Glutamatergic neuron (in vitro differentiated cells): ENCODE measurements at regions not wholly inside any gene's neighbourhood (a gene's known extent, or its start where the extent isn't known, plus 50 kb on each side); places are given as distances from the start of the nearest gene placed in this dataset.

Experiments used
- DNase-seq: peaks from one replicate; pipeline ENCODE4 v3.0.0; 2022
- H3K27ac Mint-ChIP-seq: one replicate; pipeline ENCODE4 v1.8.0; 2020; ENCODE audit warnings: mild to moderate bottlenecking, mixed read lengths, inconsistent platforms; ENCODE audit not compliant: unreplicated experiment
- H3K27me3 Mint-ChIP-seq: one replicate; pipeline ENCODE4 v1.8.0; 2020; ENCODE audit warnings: mild to moderate bottlenecking, moderate library complexity, mixed read lengths, inconsistent platforms; ENCODE audit not compliant: unreplicated experiment
- H3K36me3 Mint-ChIP-seq: one replicate; pipeline ENCODE4 v1.8.0; 2020; ENCODE audit warnings: mild to moderate bottlenecking, mixed read lengths, inconsistent platforms; ENCODE audit not compliant: unreplicated experiment
- H3K4me1 Mint-ChIP-seq: one replicate; pipeline ENCODE4 v1.8.0; 2020; ENCODE audit warnings: mild to moderate bottlenecking, low read depth, mixed read lengths, inconsistent platforms; ENCODE audit not compliant: unreplicated experiment
- H3K4me3 Mint-ChIP-seq: one replicate; pipeline ENCODE4 v1.8.0; 2020; ENCODE audit warnings: mild to moderate bottlenecking, mixed read lengths, inconsistent platforms; ENCODE audit not compliant: unreplicated experiment
- H3K9me3 Mint-ChIP-seq: one replicate; pipeline ENCODE4 v1.8.0; 2020; ENCODE audit warnings: mild to moderate bottlenecking, moderate library complexity, mixed read lengths, inconsistent platforms; ENCODE audit not compliant: unreplicated experiment
- TF ChIP-seq, protein P1 (sequence below): fragments of 200-600 bp; sonication (generic); IDR thresholded peaks from one replicate; pipeline ENCODE4 v1.5.0; 2021; ENCODE audit not compliant: partially characterized antibody, unreplicated experiment

DNA sequence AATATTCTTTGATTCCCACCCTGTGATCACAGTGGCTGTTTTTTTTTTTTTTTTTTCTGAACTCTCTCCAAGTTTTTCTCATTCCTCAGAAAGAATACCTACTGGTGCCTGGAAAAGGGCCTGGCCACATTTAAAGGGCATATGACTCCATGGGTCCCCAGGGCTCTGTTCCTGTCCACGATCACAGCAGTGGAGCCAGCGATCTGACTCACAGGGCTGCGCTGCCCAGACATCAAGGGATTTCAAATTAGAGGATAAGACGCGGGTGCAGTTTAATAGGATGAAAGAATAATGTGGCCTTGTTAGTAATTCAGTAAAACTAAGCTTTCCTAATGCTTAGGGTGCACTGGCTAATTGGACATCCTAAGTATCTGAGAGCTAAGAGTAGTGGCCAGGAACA is 175.1 kb upstream of the MSX2 start:
- TF ChIP-seq, protein P1, sequence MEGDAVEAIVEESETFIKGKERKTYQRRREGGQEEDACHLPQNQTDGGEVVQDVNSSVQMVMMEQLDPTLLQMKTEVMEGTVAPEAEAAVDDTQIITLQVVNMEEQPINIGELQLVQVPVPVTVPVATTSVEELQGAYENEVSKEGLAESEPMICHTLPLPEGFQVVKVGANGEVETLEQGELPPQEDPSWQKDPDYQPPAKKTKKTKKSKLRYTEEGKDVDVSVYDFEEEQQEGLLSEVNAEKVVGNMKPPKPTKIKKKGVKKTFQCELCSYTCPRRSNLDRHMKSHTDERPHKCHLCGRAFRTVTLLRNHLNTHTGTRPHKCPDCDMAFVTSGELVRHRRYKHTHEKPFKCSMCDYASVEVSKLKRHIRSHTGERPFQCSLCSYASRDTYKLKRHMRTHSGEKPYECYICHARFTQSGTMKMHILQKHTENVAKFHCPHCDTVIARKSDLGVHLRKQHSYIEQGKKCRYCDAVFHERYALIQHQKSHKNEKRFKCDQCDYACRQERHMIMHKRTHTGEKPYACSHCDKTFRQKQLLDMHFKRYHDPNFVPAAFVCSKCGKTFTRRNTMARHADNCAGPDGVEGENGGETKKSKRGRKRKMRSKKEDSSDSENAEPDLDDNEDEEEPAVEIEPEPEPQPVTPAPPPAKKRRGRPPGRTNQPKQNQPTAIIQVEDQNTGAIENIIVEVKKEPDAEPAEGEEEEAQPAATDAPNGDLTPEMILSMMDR = no peak
- no peak overlapping the region for H3K4me3 Mint-ChIP-seq
- H3K9me3 Mint-ChIP-seq = peaks cover 4% of the 10 kb centered on the region
- H3K36me3 Mint-ChIP-seq = no peaks in the 10 kb centered on the region
- H3K27ac Mint-ChIP-seq = no peak overlapping the region
- H3K27me3 Mint-ChIP-seq = peaks cover 2% of the 10 kb centered on the region
- peaks cover 11% of the 10 kb centered on the region for H3K4me1 Mint-ChIP-seq
- DNase-seq = no peak

DNA sequence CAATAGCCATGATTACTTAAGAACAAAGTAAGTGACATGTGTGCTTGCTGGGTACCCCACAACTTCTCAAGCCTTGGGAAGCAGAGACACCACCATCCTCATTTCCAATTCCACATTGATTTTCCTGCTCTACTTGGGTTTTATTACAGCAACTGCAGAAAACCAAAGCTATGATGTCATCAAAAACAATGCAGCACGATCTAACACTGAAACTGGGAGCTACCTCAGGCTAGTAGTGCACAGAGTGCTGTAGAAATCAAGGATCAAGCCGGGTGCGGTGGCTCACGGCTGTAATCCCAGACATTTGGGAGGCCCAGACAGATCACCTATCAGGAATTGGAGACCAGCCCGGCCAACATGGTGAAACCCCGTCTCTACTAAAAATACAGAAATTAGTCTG is 174.4 kb upstream of the MSX2 start:
- no peaks in the 10 kb centered on the region for H3K36me3 Mint-ChIP-seq
- TF ChIP-seq, protein P1 = no peak
- H3K9me3 Mint-ChIP-seq = peaks cover 4% of the 10 kb centered on the region
- no peak overlapping the region for H3K27ac Mint-ChIP-seq
- H3K4me1 Mint-ChIP-seq = peaks cover 11% of the 10 kb centered on the region
- H3K27me3 Mint-ChIP-seq = peaks cover 2% of the 10 kb centered on the region
- no peak for DNase-seq
- H3K4me3 Mint-ChIP-seq = no peak overlapping the region

DNA sequence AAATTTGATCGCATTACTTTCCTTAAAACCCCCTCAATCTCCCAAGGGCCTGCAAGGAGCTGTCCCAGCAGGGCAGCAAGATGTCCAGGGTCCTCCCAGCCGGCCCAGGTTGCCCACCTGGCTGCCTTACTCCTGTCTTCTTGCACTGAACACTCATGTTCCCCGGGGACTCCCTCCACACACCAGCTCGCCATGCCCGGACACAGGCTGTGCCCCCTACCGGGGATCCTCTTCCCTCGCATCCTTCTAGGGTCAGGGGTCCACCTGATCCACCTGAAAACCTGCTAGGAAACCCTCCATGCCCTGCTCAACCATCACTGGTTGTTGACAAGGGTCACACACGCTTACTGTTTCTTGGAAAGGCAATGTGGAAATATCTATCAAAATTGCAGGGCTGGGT is 172.0 kb upstream of the MSX2 start:
- H3K36me3 Mint-ChIP-seq = no peaks in the 10 kb centered on the region
- DNase-seq = no peak
- peaks cover 2% of the 10 kb centered on the region for H3K27me3 Mint-ChIP-seq
- H3K4me3 Mint-ChIP-seq = no peak overlapping the region
- H3K9me3 Mint-ChIP-seq = peaks cover 4% of the 10 kb centered on the region
- H3K4me1 Mint-ChIP-seq = peaks cover 11% of the 10 kb centered on the region
- TF ChIP-seq, protein P1 = no peak
- H3K27ac Mint-ChIP-seq = no peak overlapping the region

DNA sequence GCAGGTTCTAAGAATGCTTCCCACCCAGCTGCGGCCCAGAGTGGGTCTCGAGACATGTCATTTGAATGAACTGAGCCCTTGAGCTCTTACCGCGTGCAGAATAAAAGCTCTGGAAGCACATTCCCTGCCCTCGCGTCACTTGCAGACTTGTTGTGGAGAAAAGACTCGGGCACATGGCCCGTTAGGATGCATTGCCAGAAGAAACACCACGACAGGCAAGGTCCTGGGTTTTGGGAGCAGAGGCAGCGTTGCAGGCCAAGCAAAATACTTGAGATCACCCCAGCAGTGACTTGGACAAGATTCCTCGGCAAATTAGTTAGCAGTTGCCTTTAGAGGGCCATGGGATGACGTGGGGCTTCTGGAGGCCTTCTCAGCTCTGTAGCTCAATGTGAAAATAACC is 170.8 kb upstream of the MSX2 start:
- H3K9me3 Mint-ChIP-seq = peaks cover 4% of the 10 kb centered on the region
- peaks cover 11% of the 10 kb centered on the region for H3K4me1 Mint-ChIP-seq
- DNase-seq = no peak
- no peak overlapping the region for H3K4me3 Mint-ChIP-seq
- H3K36me3 Mint-ChIP-seq = no peaks in the 10 kb centered on the region
- H3K27me3 Mint-ChIP-seq = peaks cover 2% of the 10 kb centered on the region
- TF ChIP-seq, protein P1 = no peak
- no peak overlapping the region for H3K27ac Mint-ChIP-seq

DNA sequence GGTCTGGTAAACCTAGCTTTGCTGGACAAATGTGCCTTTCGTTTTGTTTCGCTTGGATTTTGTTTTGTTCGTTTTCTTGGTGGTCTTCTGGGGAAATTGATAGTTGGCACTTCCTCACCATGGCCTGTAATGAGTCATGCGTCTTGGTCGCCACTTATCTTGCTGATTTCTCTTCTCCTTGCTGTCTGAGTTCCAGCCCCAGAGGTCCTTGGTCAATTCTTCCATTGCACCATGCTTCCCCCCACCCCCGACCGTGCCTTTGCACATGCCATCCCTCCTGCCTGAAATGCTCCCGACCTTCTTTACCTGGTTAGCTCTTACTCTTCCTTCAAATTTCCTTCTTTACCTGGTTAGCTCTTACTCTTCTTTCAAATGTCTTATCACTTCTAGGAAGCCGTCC is 168.7 kb upstream of the MSX2 start:
- H3K27ac Mint-ChIP-seq = no peak overlapping the region
- peaks cover 9% of the 10 kb centered on the region for H3K4me1 Mint-ChIP-seq
- H3K4me3 Mint-ChIP-seq = no peak overlapping the region
- TF ChIP-seq, protein P1 = no peak
- H3K9me3 Mint-ChIP-seq = peaks cover 4% of the 10 kb centered on the region
- no peaks in the 10 kb centered on the region for H3K36me3 Mint-ChIP-seq
- no peak for DNase-seq
- H3K27me3 Mint-ChIP-seq = peaks cover 1% of the 10 kb centered on the region
